Panc1 (cell line): ENCODE measurements at regions not wholly inside any gene's neighbourhood (a gene's known extent, or its start where the extent isn't known, plus 50 kb on each side); places are given as distances from the start of the nearest gene placed in this dataset.

Source experiments
- ATAC-seq: fragments of 200-7000 bp; cut with Tn5 transposase; 2 replicates; pipeline ENCODE4 v1.9.1; 2020; ENCODE audit warnings: mild to moderate bottlenecking, moderate library complexity
- BruUV-seq: library from RNA; stranded (reverse); fragments of 400-500 nt; replicated peaks from 2 replicates; lab custom pipeline; 2021; lab: Mats Ljungman, UMichigan
- CTCF ChIA-PET: fragments of 300-600 bp; sonication (Branson Sonifier 250); formaldehyde crosslinking; loops from one replicate; lab custom pipeline; 2022; ENCODE audit warnings: antibody characterized with exemption; lab: Charles Lee
- POLR2A ChIA-PET: fragments of 300-600 bp; sonication (Branson Sonifier 250); formaldehyde crosslinking; loops from one replicate; lab custom pipeline; 2022; ENCODE audit warnings: antibody characterized with exemption; lab: Charles Lee
- DNase-seq: peaks from one replicate; pipeline ENCODE4 v3.0.0-alpha.2; 2010; ENCODE audit warnings: low read depth, low spot score
- H3K27ac ChIP-seq: 2 replicates; pipeline ENCODE4 v1.5.1; 2011; ENCODE audit warnings: mild to moderate bottlenecking, low read length, inconsistent platforms
- H3K27me3 ChIP-seq: fragments of 200-500 bp; sonication (Bioruptor generic); 2 replicates; pipeline ENCODE4 v1.6.0; 2014; ENCODE audit warnings: low read length, inconsistent platforms; ENCODE audit not compliant: control insufficient read depth, insufficient read depth
- H3K36me3 ChIP-seq: fragments of 200-500 bp; sonication (Bioruptor generic); 2 replicates; pipeline ENCODE4 v1.5.1; 2014; ENCODE audit warnings: inconsistent platforms, mild to moderate bottlenecking, low read length, moderate library complexity; ENCODE audit not compliant: control insufficient read depth, insufficient read depth
- H3K4me1 ChIP-seq: 2 replicates; pipeline ENCODE4 v1.5.1; 2011; ENCODE audit warnings: inconsistent platforms, mild to moderate bottlenecking, low read length, moderate library complexity; ENCODE audit not compliant: control insufficient read depth, insufficient read depth
- H3K4me3 ChIP-seq, 2 experiments: 2 replicates each; pipeline ENCODE4 v1.5.1; 2011 to 2012; ENCODE audit warnings: low read depth in 2 of 2, low read length in 2 of 2, mild to moderate bottlenecking in 2 of 2, inconsistent platforms in 1 of 2, moderate library complexity in 1 of 2
- H3K9me3 ChIP-seq: fragments of 200-500 bp; sonication (Bioruptor generic); 2 replicates; pipeline ENCODE4 v1.5.1; 2014; ENCODE audit warnings: low read depth, mild to moderate bottlenecking, inconsistent platforms, low read length, moderate library complexity; ENCODE audit not compliant: control insufficient read depth, insufficient read depth
- CTCF ChIP-seq: fragments of 450-650 bp; IDR thresholded peaks from 2 replicates; pipeline ENCODE4 v1.5.1; 2017; ENCODE audit warnings: mild to moderate bottlenecking
- POLR2AphosphoS5 ChIP-seq: IDR thresholded peaks from 2 replicates; pipeline ENCODE4 v1.6.1; 2012; ENCODE audit warnings: mild to moderate bottlenecking, low read depth, low read length, moderate library complexity
- REST ChIP-seq, 2 experiments: IDR thresholded peaks; 2 replicates each; pipeline ENCODE4 v1.6.1; 2011 to 2012; ENCODE audit warnings: low read depth in 2 of 2, control low read depth in 1 of 2, low read length in 1 of 2, mild to moderate bottlenecking in 1 of 2, moderate library complexity in 1 of 2; ENCODE audit not compliant: insufficient read depth in 1 of 2
- SIN3A ChIP-seq: IDR thresholded peaks from 2 replicates; pipeline ENCODE4 v1.6.1; 2012; ENCODE audit warnings: low read depth, mild to moderate bottlenecking, low read length, moderate library complexity, borderline replicate concordance; ENCODE audit not compliant: insufficient read depth
- TCF7L2 ChIP-seq: IDR thresholded peaks from 2 replicates; pipeline ENCODE4 v1.6.1; 2011; ENCODE audit warnings: mild to moderate bottlenecking, low read depth, low read length, inconsistent platforms
- in situ Hi-C: cut with HindIII; loops from 2 replicates; pipeline ENCODE4 v1.10.0; 2016; ENCODE audit warnings: low sequenced_read_pairs, low pct_unique_long_range_greater_than_20kb
- intact Hi-C: fragments of 100-400 bp; cut with micrococcal nuclease; formaldehyde crosslinking; loops from one replicate; pipeline ENCODE4 v1.10.0; 2022; ENCODE audit not compliant: unreplicated experiment

GRCh38 chr6:105786449-105786848, 299.7 kb upstream of the PRDM1 start:
- Histone ChIP-seq H3K27ac (no peak overlapping the region), H3K4me1 (no peaks in the 10 kb centered on the region), H3K9me3 (no peaks in the 10 kb centered on the region), H3K4me3 (no peak overlapping the region), H3K27me3 (no peaks in the 10 kb centered on the region), H3K36me3 (no peaks in the 10 kb centered on the region)
- in situ Hi-C loops: no loop called here
- ATAC-seq: no peak
- intact Hi-C loops: no loop called here
- ChIA-PET CTCF (no interaction called here), POLR2A (no interaction called here)
- no TSS peak for BruUV-seq
- TF ChIP-seq REST (IDR thresholded peaks at IDR 0.05; ENCODE audit: insufficient read depth in 1 of 2, low read depth in 2 of 2, low read length in 1 of 2): no peak
- TF ChIP-seq CTCF: no peak
- TF ChIP-seq SIN3A: no peak
- TF ChIP-seq POLR2AphosphoS5: no peak
- TF ChIP-seq TCF7L2: no peak
- no peak for DNase-seq

GRCh38 chr6:105785066-105785811, 300.9 kb upstream of the PRDM1 start:
- BruUV-seq: no TSS peak
- POLR2A ChIA-PET: no interaction called here
- Histone ChIP-seq H3K36me3 (no peaks in the 10 kb centered on the region), H3K27me3 (no peaks in the 10 kb centered on the region), H3K4me1 (no peaks in the 10 kb centered on the region), H3K4me3 (no peak overlapping the region), H3K9me3 (no peaks in the 10 kb centered on the region), H3K27ac (no peak overlapping the region)
- intact Hi-C loops (no loop called here), in situ Hi-C loops (no loop called here)
- TF ChIP-seq SIN3A: no peak
- TF ChIP-seq REST (IDR thresholded peaks at IDR 0.05; ENCODE audit: insufficient read depth in 1 of 2, low read depth in 2 of 2, low read length in 1 of 2): no peak
- TF ChIP-seq CTCF: no peak
- no peak for TF ChIP-seq POLR2AphosphoS5
- TF ChIP-seq TCF7L2: no peak
- CTCF ChIA-PET: no interaction called here
- ATAC-seq (no peak), DNase-seq (no peak)
